Kidney (tissue), 13 donors: ENCODE measurements at regions not wholly inside any gene's neighbourhood (a gene's known extent, or its start where the extent isn't known, plus 50 kb on each side); places are given as distances from the start of the nearest gene placed in this dataset.

ENCODE experiments used
- DNase-seq, 5 donors: peaks; one replicate each; pipeline ENCODE4 v3.0.0-alpha.2; 2013 to 2020
- FAIRE-seq: peaks from 2 replicates; lab custom pipeline; 2012; peaks lifted over from hg19 to GRCh38; lab: Jason Lieb, UNC
- H3K27ac ChIP-seq, 2 donors: one replicate each; pipeline ENCODE4 v1.7.0; 2013; ENCODE audit warnings: low read depth in 2 of 2, low read length in 2 of 2, inconsistent platforms in 1 of 2
- H3K27me3 ChIP-seq: one replicate; pipeline ENCODE4 v1.7.1; 2013; ENCODE audit warnings: low read length, inconsistent platforms; ENCODE audit not compliant: control insufficient read depth, insufficient read depth
- H3K36me3 ChIP-seq, 3 donors: one replicate each; pipeline versions ENCODE4 v1.7.0 to v1.7.1; 2013; ENCODE audit warnings: low read length in 3 of 3, control low read depth in 1 of 3, inconsistent platforms in 1 of 3; ENCODE audit not compliant: insufficient read depth in 3 of 3, control insufficient read depth in 2 of 3
- H3K4me1 ChIP-seq, 3 donors: one replicate each; pipeline versions ENCODE4 v1.7.0 to v1.7.1; 2013; ENCODE audit warnings: low read length in 3 of 3, inconsistent platforms in 1 of 3, low read depth in 1 of 3; ENCODE audit not compliant: control insufficient read depth in 2 of 3, insufficient read depth in 2 of 3
- H3K4me3 ChIP-seq, 3 donors: one replicate each; pipeline versions ENCODE4 v1.7.0 to v1.8.1; 2013; ENCODE audit warnings: low read length in 3 of 3, control low read depth in 1 of 3, inconsistent platforms in 1 of 3
- H3K9ac ChIP-seq, 3 donors: one replicate each; pipeline versions ENCODE4 v1.7.0 to v1.7.1; 2013; ENCODE audit warnings: low read length in 3 of 3, control low read depth in 1 of 3, inconsistent platforms in 1 of 3
- H3K9me3 ChIP-seq, 3 donors: one replicate each; pipeline versions ENCODE4 v1.7.0 to v1.7.1; 2013; ENCODE audit warnings: low read length in 3 of 3, control low read depth in 1 of 3, inconsistent platforms in 1 of 3; ENCODE audit not compliant: control insufficient read depth in 2 of 3, insufficient read depth in 1 of 3
- intact Hi-C: fragments of 100-400 bp; cut with DNase I; formaldehyde crosslinking; loops from one replicate; pipeline ENCODE4 v1.11.1; 2022
- TF ChIP-seq, protein P1 (sequence below): IDR thresholded peaks from 3 replicates; pipeline ENCODE4 v1.5.1; 2012; ENCODE audit warnings: mild to moderate bottlenecking, moderate library complexity, borderline replicate concordance; ENCODE audit not compliant: insufficient read depth; ENCODE audit errors: extremely low read depth
- donor health status: control.
- donor health status: control.
- donor health status: control.
- donor health status: control.
- donor health status: control.
- donor health status: DM: yes; HTN: yes; CAD: no.
- donor health status: Normal renal cell carcinoma (clear cell type).

DNA sequence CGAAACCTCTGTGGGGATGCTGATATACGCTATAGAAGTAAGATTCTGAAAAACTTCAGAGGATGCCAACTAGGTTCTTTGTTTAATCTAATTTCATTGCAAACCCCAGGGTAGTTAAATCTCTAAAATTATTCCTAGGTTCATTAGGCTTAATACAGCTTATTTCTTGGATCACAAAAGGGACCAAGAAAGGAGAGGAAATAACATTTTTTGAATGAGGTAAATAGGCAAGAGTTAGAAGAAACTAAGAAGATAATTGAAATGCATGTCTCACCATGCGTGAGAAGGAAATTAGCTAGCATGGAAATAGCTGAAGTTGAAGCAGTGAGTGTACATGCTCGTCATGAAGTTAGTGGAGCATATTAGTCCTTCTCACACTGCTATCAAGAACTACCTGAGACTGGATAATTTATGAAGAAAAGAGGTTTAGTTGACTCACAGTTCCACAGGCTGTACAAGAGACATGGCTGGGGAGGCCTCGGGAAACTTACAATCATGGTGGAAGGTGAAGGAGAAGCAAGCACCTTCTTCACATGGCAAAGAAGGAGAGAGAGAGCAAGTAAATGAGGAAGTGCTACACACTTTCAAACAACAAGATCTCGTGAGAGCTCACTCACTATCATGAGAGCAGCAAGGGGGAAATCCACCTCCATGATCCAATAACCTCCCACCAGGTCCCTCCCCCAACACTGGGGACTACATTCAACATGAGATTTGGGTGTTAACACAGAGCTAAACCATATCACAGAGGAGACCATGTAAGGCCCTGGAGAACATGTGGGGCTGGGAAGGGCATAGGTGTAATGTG is 125.1 kb upstream of the OSMR start:
- FAIRE-seq (no peak), DNase-seq (peak in 2 of 5 donors; percentile 39 to 42)
- Histone ChIP-seq H3K27ac (no peak overlapping the region), H3K9me3 (no peaks in the 10 kb centered on the region), H3K36me3 (no peaks in the 10 kb centered on the region), H3K4me1 (no peaks in the 10 kb centered on the region), H3K4me3 (no peak overlapping the region), H3K9ac (no peak overlapping the region), H3K27me3 (no peaks in the 10 kb centered on the region)
- TF ChIP-seq, protein P1, sequence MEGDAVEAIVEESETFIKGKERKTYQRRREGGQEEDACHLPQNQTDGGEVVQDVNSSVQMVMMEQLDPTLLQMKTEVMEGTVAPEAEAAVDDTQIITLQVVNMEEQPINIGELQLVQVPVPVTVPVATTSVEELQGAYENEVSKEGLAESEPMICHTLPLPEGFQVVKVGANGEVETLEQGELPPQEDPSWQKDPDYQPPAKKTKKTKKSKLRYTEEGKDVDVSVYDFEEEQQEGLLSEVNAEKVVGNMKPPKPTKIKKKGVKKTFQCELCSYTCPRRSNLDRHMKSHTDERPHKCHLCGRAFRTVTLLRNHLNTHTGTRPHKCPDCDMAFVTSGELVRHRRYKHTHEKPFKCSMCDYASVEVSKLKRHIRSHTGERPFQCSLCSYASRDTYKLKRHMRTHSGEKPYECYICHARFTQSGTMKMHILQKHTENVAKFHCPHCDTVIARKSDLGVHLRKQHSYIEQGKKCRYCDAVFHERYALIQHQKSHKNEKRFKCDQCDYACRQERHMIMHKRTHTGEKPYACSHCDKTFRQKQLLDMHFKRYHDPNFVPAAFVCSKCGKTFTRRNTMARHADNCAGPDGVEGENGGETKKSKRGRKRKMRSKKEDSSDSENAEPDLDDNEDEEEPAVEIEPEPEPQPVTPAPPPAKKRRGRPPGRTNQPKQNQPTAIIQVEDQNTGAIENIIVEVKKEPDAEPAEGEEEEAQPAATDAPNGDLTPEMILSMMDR, result no peak
- intact Hi-C loops, result no loop called here

- H3K36me3 ChIP-seq, result no peaks in the 10 kb centered on the region
- DNase-seq, result no peak
- no peak overlapping the region for H3K27ac ChIP-seq
- intact Hi-C loops, result no loop called here
- TF ChIP-seq, protein P1, result no peak
- H3K27me3 ChIP-seq, result no peaks in the 10 kb centered on the region
- H3K4me3 ChIP-seq, result no peak overlapping the region
- no peak for FAIRE-seq
- no peak overlapping the region for H3K9ac ChIP-seq
- H3K9me3 ChIP-seq, result no peaks in the 10 kb centered on the region
- H3K4me1 ChIP-seq, result no peaks in the 10 kb centered on the region
These were observed 122.9 kb upstream of the OSMR start for GRCh38 chr5:38722918-38723317.

DNA sequence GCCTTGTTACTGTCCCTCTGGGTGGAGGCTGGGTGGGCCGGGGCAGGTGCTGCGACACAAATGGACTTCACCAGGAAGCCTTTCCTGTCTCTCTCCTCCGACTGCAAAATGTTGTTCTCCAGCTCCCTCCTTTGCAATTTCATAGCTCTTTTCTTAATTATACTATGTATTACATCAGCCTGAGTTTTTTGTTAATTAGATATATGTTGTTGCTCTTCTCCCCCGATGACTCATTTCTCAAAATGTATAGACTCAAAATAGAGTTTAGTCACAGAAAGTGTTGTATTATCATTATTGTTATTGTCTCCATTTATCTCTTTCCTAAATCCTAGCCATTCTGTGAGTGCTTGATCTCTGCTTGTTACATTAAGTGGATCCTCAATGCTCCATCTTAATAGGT is 122.4 kb upstream of the OSMR start:
- TF ChIP-seq, protein P1, result no peak
- intact Hi-C loops, result no loop called here
- no peak for DNase-seq
- FAIRE-seq, result no peak
- H3K4me3 ChIP-seq, result no peak overlapping the region
- H3K9me3 ChIP-seq, result no peaks in the 10 kb centered on the region
- H3K9ac ChIP-seq, result no peak overlapping the region
- no peaks in the 10 kb centered on the region for H3K27me3 ChIP-seq
- H3K36me3 ChIP-seq, result no peaks in the 10 kb centered on the region
- no peak overlapping the region for H3K27ac ChIP-seq
- peaks cover 0 to 2% (median 0%) of the 10 kb centered on the region in 3 donors for H3K4me1 ChIP-seq
